ENCODE measurements at regions not wholly inside any gene's neighbourhood (a gene's known extent, or its start where the extent isn't known, plus 50 kb on each side); places are given as distances from the start of the nearest gene placed in this dataset.

DNA sequence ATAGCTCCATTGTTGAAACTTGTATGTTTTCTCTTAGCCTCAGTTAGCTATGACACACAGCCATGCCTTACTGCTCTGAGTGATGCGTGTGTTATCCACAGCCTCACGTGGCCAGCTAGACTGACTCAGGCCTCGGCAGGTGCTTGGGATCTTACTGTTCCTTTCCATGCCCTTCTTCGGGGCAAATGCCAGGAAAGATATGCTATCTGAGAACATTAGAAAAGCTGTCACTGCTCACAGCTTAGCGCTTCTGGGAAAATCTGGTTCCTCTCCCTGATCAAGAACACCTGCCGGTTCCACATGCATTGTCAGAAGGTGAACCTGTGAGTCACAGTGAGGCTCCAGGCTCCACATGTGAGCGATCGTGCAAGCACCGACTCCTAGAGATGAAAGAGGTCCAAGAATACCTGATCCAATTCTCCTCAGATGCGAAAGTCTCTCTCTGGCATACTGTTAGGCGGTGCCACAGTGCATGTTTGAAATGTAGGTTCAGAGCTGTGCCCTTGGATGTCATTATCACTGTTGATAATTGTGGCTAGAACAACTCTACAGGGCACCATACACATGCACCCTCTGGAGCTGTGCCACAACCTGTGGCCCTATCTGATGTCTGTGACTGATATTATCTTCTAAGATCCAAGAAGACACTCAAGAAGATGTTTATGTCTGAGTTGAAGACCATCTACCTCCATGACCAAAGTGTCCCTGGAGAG, 247.8 kb upstream of the IGFBP3 start:
- no peak for DNase-seq (ENCODE audit: low spot score)
- peaks cover 5% of the 10 kb centered on the region for H3K4me1 ChIP-seq (ENCODE audit: insufficient read depth, poor library complexity, severe bottlenecking)
- no peak for TF ChIP-seq CTCF (IDR thresholded peaks at IDR 0.05; ENCODE audit: poor library complexity, severe bottlenecking)
- H3K27ac ChIP-seq (ENCODE audit: poor library complexity, severe bottlenecking): no peak overlapping the region
- H3K36me3 ChIP-seq (ENCODE audit: low read depth): no peaks in the 10 kb centered on the region
- peak; percentile 88 for ATAC-seq (ENCODE audit: low read depth)
- no peaks in the 10 kb centered on the region for H3K9me3 ChIP-seq (ENCODE audit: severe bottlenecking)
- H3K27me3 ChIP-seq (ENCODE audit: insufficient read depth, poor library complexity, severe bottlenecking): no peaks in the 10 kb centered on the region
- H3K4me3 ChIP-seq (ENCODE audit: severe bottlenecking): no peak overlapping the region

DNA sequence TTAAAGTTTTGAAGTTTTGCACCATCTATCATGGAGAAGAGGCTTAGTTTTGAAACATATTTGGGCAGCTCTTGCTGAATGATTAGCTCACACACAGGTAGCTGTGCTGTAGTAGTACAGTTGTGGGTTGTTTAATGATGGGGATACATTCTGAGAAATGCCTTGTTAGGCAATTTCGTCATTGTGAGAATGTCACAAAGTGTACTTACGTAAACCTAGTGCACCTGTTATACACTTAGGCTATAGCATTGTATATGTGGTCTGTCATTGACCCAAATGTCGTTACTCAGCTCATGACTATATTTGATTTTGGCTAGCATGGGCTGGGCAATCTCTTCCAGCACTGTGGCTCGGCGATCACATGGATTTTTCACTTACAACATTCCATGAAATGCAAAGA, 247.2 kb upstream of the IGFBP3 start:
- Histone ChIP-seq H3K36me3 (ENCODE audit: low read depth) (no peaks in the 10 kb centered on the region), H3K27ac (ENCODE audit: poor library complexity, severe bottlenecking) (no peak overlapping the region), H3K27me3 (ENCODE audit: insufficient read depth, poor library complexity, severe bottlenecking) (no peaks in the 10 kb centered on the region), H3K4me3 (ENCODE audit: severe bottlenecking) (no peak overlapping the region), H3K4me1 (ENCODE audit: insufficient read depth, poor library complexity, severe bottlenecking) (peaks cover 5% of the 10 kb centered on the region), H3K9me3 (ENCODE audit: severe bottlenecking) (no peaks in the 10 kb centered on the region)
- no peak for TF ChIP-seq CTCF (IDR thresholded peaks at IDR 0.05; ENCODE audit: poor library complexity, severe bottlenecking)
- DNase-seq (ENCODE audit: low spot score) (no peak), ATAC-seq (ENCODE audit: low read depth) (no peak)

DNA sequence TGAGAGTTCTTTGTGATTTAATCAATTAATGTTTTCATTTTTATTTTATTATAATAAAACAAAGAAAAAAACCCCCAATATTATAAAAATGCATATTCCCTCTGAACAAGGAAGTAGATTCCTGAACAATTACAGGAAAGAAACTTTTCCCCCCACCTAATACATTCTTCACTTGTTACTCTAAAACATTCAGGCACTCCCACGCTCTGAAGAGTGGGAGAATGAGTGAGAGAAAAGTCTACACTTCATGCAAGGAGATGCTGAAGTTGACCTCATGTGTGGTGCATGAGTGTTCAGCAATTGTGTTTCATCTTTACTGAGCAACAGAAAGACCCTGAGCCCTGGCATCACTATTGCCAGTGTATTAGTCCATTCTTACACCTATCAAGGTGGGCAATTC, 244.2 kb upstream of the IGFBP3 start:
- no peak for TF ChIP-seq CTCF (IDR thresholded peaks at IDR 0.05; ENCODE audit: poor library complexity, severe bottlenecking)
- no peak for ATAC-seq (ENCODE audit: low read depth)

GRCh38 chr7:46164629-46165028, 243.6 kb upstream of the IGFBP3 start:
- H3K27me3 ChIP-seq (ENCODE audit: insufficient read depth, poor library complexity, severe bottlenecking): no peaks in the 10 kb centered on the region
- DNase-seq (ENCODE audit: low spot score) (no peak), ATAC-seq (ENCODE audit: low read depth) (no peak)
- no peak overlapping the region for H3K27ac ChIP-seq (ENCODE audit: poor library complexity, severe bottlenecking)
- no peak overlapping the region for H3K4me3 ChIP-seq (ENCODE audit: severe bottlenecking)
- no peaks in the 10 kb centered on the region for H3K36me3 ChIP-seq (ENCODE audit: low read depth)
- no peaks in the 10 kb centered on the region for H3K9me3 ChIP-seq (ENCODE audit: severe bottlenecking)
- peaks cover 28% of the 10 kb centered on the region for H3K4me1 ChIP-seq (ENCODE audit: insufficient read depth, poor library complexity, severe bottlenecking)
- no peak for TF ChIP-seq CTCF (IDR thresholded peaks at IDR 0.05; ENCODE audit: poor library complexity, severe bottlenecking)

More for the DNA sequence above, 244.2 kb upstream of the IGFBP3 start:
- no peaks in the 10 kb centered on the region for H3K9me3 ChIP-seq (ENCODE audit: severe bottlenecking)
- peaks cover 24% of the 10 kb centered on the region for H3K4me1 ChIP-seq (ENCODE audit: insufficient read depth, poor library complexity, severe bottlenecking)
- no peak for DNase-seq (ENCODE audit: low spot score)
- H3K27me3 ChIP-seq (ENCODE audit: insufficient read depth, poor library complexity, severe bottlenecking): no peaks in the 10 kb centered on the region
- no peak overlapping the region for H3K4me3 ChIP-seq (ENCODE audit: severe bottlenecking)
- no peak overlapping the region for H3K27ac ChIP-seq (ENCODE audit: poor library complexity, severe bottlenecking)
- H3K36me3 ChIP-seq (ENCODE audit: low read depth): no peaks in the 10 kb centered on the region

DNA sequence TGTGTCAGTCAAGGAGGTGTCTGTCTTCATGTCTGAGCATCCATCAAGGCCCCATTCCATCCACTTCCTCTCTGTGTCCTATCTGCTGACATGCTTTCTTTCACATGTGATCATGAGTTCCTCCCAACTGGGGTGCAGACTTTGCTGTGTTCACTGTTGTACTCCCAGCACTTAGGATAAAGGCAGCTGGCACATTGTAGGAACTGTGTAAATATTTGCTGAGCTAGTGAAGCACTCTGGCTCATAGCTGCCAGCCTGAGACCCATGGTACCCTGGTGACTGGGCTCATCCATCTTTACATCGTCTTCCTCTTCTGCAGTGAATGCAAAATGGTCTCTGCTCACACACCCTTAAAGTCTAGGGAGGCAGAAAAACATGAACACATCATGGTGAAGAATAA, 242.2 kb upstream of the IGFBP3 start:
- Histone ChIP-seq H3K9me3 (ENCODE audit: severe bottlenecking) (no peaks in the 10 kb centered on the region), H3K4me1 (ENCODE audit: insufficient read depth, poor library complexity, severe bottlenecking) (peaks cover 25% of the 10 kb centered on the region), H3K27me3 (ENCODE audit: insufficient read depth, poor library complexity, severe bottlenecking) (no peaks in the 10 kb centered on the region), H3K27ac (ENCODE audit: poor library complexity, severe bottlenecking) (no peak overlapping the region), H3K36me3 (ENCODE audit: low read depth) (no peaks in the 10 kb centered on the region), H3K4me3 (ENCODE audit: severe bottlenecking) (no peak overlapping the region)
- DNase-seq (ENCODE audit: low spot score) (no peak), ATAC-seq (ENCODE audit: low read depth) (no peak)
- no peak for TF ChIP-seq CTCF (IDR thresholded peaks at IDR 0.05; ENCODE audit: poor library complexity, severe bottlenecking)
